H4 (cell line): ENCODE measurements at regions not wholly inside any gene's neighbourhood (a gene's known extent, or its start where the extent isn't known, plus 50 kb on each side); places are given as distances from the start of the nearest gene placed in this dataset.

ENCODE experiments used
- DNase-seq: peaks from one replicate; pipeline ENCODE4 v3.0.0-alpha.2; 2015; ENCODE audit warnings: low spot score

DNA sequence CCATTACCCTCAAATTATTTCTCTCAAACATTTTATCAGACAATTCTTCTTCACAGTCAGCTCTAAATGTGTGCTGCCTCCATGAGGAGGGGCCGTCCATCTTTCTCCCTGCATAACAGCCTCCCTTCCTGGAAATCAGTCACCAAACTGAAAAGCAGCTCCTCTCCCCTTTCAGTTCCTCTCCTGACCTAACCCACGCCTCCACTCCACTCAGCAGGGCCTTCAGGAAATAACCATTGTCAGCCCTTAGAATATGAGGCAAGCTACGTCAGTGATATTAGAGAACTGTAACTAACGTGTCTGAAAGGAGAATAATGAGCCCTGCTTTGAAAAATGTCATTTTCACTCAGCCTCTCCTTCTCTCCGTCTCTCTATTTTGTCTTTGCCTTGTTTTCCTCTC, 116.2 kb downstream of the OLFM4 start:
- no peak for DNase-seq

DNA sequence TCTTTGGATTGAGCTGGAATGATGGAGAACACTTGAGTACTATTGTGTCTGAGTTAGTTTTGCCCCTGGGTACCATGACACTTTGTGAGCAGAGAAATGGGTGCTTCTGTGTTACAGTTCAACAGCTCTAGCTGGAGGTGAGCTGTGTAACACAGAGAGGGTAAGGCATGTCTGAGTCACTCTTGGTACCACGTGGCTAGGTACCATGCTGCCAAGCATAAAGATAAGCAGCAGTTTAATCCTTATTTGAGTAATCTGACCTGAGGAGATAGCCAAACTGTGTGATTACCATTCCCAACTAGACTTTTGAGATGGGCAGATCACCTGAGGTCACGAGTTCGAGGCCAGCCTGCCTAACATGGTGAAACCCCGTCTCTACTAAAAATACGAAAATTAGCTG, 122.0 kb downstream of the OLFM4 start:
- DNase-seq: peak; percentile 4

DNA sequence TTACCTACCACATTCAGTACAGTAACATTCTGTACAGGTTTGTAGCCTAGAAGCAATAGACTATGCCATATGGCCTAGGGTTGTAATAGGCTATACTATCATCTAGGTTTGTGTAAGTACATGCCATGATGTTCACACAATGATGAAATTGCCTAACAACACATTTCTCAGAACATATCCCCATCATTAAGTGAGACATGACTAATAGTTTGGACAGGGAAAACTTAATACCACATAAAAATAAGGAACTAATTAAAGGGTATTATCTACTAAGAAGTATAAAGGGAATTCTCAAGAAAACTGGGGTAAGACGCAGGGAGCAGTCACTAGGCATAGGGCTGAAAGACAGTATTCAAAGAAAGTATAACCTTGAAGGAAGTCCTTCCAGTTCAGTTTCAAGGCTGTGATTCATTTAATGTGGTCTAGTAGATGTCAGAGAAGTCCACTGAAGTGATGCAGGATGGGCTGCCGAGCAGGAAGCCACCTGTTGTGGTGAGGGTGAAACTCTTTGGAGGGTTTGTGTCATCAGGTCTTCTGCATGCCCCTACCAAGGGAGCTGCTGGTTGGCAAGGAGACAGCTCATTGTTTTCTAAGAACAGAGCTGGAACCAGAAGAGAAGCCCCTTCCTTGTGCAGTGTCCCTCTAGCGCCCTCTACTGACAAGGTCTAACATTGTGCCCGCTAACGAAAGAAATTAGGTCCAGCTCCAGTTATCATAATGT, 122.9 kb downstream of the OLFM4 start:
- DNase-seq: peak; percentile 8

DNA sequence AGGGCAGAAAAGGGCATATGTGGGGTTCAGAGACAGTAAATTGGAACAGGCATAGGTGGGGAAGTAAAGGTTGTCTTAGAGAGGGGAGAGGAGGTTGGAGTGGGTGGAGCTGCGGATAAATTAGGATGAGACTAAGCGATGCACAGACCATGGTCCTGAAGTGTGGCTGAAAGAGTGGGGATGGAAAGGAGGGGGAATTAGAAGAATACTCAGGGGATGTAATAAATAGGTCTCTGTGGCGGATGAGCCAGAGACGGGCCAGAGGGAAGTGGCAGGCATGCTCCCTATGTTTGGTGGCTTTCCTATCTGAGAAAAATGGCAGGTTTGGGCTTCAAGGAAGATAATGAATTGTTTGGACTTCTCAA, 123.4 kb downstream of the OLFM4 start:
- no peak for DNase-seq

DNA sequence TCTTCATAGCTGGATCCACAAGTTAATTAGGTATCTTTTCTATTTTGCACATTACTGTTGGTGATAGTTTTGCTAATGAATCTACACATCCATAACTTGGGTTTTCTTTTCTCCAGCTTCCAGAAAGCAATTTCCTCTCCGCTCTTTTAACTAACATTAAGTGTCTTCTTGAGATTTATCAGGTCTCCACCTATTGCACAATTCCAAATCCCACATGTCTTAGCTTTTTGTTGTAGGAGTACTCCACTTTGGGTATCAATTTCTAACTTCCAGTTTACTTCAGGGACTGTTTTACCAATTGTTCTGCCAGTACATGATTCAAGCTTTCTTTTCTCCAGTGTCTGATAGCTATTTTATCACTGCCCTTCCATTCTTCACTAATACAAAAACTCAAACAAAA, 129.6 kb downstream of the OLFM4 start:
- no peak for DNase-seq

DNA sequence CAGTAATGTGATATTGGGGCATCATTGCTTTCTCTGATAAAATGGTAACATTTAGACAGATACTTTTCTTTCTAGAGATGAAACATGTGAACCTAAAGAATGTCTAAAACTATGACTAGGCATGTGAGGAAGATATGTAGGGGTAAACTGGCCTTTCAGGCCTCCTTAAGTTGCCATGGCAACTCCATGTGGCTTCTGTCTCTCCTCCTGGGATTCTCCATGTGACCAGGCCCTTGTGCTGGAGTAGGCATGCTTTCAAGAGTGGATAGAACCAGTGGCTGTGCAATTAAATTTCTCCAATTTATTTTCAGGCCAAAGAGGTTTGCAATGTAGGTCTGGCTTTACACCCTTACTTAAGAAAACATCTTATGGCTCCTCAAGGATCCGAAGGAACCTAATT, 130.8 kb downstream of the OLFM4 start:
- DNase-seq: no peak

DNA sequence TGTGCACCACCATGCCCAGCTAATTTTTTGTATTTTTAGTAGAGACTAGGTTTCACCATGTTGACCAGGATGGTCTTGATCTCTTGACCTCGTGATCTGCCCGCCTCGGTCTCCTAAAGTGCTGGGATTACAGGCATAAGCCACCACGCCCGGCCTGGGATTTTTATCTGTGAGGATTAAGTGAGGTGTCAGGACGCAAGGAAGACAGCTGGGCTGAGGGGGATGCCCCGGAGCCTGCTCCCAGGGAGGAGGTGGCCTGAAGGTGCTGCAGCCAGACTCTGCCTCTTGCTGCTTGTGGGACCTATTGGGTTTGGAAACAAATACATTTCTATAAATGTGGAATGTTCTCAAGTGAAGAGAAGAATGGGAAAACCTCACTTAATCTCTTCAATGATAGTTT, 131.6 kb downstream of the OLFM4 start:
- no peak for DNase-seq

DNA sequence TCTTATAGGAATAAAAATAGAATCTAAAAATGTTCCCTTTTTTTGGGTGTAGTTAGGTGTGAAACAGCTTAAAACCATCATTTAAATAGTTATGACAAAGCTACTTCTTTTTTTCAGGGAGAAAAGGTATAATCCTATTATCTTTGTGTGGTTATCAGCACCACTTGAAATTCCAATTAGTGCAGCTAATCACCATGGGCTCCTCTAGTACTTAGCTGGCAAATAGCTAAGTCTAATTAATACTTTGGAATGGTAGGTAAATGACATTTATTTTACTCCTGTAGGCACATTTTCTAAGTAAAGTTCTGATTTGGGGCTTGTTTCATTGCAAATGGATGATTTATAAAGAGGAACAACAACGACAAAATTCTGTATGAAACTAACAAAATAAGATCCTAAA, 132.6 kb downstream of the OLFM4 start:
- DNase-seq: no peak

DNA sequence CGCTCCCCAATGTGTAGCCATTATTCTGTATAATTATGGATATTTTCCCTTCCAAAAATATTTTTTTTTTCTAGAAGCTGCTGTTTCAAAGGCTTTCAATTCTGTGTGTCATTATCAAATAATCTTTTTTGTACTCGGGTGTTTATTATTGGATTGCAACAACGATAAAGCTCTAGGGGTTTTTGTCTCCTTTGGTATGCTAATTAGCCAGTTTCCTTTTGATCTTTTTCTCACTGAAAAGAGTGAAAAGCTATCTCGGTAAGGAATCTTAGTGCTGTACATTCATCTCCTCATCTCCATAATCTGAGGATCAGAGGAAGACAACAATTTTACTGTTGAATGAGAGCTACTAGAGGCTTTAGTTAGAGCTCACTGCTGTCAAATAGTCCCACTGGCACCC, 136.6 kb downstream of the OLFM4 start:
- no peak for DNase-seq

DNA sequence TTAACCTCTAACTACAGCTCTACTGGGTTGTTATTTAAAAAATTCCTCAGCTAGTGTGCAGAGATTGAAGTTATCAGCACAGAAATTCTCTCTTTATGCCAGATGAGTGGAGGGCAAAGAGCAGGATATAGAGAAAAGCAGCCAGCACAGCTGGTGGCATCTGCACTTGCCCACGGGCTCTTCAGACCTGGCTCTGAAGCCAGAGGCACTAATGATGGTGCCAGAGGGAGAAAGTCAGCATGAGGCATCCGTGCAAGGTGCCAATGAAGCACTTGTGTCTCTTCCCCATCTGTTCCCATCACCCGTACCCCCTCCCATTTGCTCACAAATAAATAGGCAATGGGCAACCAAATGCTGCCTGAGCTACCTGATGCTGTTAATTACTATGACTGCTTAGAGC, 138.9 kb downstream of the OLFM4 start:
- DNase-seq: no peak

DNA sequence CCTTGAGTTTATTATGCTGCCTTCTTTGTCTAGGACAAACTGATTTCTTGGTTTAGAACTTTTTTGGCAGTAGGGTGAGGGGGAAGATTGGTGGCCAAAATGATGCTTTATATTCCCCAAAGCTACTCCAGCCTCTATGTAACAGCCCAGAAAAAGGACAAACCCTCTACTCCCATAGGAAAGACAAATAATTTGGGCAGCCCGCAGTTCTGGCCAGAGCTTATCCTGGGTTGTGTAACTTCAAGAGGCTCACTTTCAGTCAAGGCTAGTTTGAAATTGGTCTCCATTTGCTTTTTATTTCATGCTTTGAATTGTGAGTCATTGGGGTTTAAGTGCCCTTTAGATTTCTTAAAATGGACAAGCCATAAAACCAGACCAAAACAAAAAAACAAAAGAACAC, 142.3 kb downstream of the OLFM4 start:
- DNase-seq: no peak

DNA sequence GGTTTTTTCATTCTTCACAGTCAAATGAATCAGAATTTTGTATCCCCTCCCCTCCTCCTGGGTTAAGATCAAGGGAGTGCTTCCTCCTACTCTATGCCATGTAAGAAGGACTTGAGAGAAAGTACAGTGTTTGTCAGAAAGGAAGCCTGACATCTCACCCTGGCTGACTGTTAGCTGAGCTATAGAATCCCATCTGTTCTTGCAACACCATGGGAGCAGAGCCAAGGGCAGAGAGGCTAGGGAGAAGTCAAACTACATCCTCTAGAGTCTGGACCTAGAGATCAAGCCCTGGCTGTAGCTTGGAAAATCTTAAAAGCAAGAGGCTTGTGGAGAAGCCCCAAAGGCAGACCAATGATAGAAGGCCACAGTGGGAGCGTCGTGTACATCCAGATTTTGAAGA, 145.9 kb downstream of the OLFM4 start:
- no peak for DNase-seq

DNA sequence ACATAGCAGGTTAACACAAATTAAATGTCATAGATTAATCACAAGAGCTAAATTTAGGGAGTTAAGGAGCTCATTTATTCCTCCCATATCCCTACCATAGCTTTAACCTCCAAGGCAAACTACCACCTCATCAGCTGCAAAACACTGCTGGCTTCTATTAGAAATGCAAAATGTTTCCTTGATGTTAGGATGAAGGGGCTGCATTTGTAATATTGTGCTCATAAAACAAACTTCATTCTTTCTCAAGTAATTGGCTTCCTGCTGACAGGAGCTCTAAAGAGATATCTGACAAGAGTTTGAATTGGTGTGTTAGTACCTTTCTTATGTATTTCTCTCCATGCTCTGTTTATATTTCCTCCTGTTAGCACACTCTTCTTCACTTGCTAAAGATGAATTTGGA, 152.1 kb downstream of the OLFM4 start:
- no peak for DNase-seq

DNA sequence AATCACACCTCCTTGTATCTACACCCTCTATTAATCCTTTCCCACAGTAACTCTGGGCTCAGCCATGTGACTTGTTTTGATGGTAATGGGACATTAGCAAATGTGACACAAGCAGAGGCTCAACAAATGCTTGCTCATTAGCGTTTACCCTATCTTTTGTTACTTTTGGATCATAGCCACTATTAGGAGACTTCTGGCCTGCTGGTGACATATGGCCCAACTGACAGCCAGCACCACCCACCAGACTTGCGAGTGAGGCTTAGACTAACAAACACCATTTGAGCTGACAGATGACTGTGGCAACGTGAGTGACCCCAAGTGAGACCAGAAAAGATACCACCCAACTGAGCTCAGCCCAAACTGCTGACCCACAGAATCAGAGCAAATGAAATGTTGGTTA, 154.1 kb downstream of the OLFM4 start:
- no peak for DNase-seq

DNA sequence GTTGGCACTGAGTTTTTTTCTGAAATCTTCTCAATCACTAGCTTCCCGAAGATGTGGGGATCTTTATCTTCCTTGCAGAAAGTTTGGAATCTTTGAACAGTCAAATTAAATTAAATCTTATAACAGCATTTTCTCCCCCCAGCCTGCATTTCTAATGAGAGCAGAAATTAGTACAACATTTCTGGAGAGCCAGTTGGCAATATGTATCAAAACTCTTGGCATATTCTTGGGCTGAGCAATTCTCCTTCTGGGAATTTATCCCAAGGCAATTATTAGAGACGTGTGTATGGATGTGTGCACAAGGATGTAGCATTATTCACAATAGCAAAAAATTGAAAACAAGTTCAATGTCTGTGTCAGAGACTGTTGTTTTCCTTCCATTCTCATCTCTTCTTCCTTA, 159.5 kb downstream of the OLFM4 start:
- DNase-seq: no peak

DNA sequence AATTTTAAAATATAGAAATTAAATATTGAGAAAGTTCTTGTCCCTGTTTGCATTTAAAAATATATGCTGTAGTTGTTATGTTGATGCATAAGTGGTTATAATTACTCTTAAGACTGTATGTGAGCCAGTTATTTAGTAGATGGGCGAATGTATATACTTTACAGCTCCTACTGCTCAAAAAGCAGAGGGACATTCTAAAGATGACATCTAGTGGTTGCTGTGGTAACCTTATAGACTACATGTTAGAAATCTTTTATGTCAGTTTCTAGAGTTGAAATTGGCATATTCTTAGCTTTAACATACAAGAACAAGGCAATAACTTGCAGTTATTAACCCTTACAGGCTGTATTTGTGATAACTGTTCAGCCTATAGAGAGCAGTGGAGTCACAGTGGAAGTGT, 160.5 kb downstream of the OLFM4 start:
- no peak for DNase-seq

DNA sequence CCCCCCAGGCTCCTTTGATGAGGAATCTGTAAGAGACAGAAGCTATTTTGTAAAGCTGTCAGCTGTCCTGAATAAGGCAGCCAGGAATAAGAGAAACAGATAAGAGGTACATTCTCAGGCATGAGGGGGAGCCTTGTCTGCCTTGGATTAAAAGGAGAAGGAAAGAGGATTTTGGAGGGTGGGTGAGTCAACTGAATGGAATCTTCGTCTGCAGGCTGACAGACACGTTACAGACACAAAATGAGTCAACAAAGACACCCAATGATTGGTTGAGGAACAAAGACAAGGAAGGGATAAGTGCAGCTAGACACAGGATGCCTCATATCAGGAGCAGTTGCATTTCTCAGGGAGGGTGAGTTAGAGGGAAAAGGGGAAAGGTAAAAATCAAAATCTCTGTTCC, 162.5 kb downstream of the OLFM4 start:
- DNase-seq: no peak

DNA sequence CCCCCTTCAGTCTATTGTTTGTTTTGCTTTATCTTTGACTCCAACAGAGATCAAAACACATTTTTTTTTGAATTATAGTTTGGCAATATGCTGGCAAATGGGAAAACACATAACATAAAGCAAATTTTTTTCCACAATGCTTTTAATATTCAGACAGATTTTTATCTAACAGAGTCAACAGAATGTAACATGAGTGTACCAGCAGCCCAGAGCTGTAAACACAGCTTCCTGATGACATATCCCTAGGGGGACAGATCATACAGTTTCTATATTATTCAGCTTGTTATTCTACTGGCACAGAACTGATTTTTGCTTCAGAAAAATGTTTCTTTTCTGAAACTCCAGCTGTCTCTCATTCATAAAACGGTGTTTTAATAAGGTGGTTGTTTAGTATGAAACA, 168.8 kb downstream of the OLFM4 start:
- DNase-seq: no peak

DNA sequence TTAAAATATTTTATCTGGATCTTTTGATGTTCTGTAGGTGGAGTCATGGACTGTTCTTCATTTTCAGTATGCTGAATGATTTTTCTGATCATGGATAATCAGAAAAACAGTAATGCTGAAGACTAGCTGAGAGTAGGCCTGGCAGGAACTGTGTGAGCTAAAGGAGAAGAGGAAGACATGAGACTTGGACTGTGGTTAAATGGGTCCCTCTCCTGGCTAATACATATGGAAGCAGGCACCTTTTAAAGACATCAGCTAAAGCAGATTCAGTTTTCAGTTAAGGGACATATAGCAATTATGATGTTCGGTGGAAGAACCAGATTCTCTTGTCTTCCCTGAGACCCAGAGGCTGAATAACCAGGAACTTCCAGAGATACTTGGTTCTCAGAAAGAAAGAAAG, 169.4 kb downstream of the OLFM4 start:
- DNase-seq: no peak

DNA sequence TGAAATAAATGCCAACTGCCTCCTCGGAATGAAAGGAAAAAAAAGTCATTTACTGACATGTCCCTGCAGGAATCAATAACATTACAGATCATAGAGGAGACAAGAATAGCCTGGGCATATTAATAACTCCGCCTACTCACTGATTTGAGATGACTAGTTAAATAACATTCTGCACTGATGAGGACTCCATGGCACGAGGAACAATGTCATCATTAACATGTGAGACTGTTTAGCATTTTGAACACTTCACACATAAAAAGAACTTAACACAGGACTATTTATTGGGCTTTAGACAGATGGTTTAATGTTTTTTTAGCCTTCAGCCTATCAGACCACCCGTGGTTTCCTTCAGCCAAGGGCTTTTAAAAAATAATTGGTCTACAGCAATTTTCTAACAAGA, 170.1 kb downstream of the OLFM4 start:
- no peak for DNase-seq

DNA sequence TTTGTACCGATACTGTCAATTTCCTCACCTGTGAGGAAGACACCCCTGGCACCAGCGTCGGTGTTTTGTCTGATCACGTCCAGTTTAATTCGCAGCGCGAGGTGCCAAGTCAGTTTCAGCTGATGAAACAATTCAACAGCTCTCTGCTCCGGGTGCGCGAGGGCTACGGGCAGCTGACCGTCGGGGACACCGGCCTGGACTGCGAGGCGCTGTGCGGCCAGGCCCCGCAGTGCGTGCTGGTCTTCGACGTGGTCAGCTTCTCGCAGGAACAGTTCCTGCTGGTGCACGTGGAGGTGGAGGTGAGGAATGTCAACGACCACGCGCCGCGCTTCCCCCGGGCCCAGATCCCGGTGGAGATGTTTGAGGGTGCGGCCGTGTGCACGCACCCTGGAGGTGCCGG, 171.5 kb downstream of the OLFM4 start:
- no peak for DNase-seq

DNA sequence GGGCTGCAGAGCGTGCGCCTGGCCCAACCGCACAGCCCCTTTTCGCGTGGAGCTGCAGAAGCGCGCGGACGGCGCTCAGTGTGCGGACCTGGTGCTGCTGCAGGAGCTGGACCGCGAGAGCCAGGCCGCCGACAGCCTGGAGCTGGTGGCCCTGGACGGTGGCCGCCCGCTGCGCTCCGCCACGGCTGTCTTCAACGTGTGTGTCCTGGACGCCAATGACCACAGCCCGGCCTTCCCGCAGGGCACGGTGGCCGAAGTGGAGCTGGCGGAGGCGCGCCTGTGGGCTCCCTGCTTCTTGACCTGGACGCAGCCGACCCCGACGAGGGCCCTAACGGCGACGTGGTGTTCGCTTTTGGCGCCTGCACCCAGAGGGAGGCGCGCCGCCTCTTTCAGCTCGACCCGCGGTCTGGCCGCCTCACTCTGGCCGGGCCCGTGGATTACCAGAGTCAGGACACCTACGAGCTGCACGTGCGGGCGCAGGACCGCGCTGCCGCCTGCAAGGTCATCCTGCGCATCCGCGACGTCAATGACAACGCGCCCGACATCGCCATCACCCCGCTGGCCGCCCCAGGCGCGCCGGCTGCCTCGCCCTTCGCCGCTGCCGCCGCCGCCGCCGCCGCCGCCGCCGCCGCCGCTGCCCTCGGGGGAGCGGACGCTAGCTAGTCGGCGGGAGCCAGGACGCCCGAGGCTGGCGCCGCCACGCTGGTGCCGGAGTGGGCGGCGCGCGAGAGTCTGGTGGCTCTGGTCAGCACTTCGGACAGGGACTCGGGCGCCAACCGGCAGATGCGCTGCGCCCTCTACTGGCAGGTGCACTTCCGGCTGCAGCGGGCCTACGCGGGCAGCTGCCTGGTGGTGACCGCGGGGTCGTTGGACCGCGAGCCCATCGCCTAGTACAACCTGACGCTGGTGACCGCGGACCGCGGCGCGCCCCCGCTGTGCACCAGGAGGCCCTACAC, 172.2 kb downstream of the OLFM4 start:
- DNase-seq: no peak

DNA sequence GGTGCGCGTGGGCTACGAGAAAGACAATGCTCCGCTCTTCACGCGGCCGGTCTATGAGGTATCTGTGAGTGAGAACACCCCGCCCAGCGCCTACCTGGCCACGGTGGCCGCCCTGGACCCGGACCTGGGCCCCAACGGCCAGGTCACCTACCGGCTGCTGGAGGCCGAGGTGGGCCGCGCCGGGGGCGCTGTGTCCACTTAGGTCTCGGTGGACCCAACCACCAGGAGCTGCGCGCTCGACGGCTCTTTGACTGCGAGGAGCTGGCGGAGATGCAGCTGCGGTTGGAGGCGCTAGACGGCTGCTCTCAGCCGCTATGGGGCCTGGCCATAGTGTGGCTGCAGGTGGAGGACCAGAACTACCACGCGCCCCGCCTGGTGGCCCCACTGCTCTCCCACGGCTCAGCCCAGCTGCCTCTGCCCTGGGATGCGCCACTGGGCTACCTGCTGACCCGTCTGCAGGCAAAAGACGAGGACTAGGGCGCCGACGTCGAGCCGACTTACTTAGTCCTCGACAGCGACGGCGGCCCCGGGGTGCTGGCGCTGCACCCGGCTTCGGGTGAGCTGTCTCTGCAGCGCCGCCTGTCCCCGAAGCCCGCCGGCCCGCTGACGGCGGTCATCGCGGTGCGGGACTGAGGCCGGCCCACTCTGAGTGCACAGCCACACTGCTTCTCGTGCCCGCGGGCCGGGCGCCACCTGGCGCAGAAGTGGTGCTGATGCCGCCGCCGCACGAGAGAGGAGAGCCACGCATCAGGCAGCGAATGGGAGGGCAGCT, 173.0 kb downstream of the OLFM4 start:
- no peak for DNase-seq
